Trophoblast cell (in vitro differentiated cells and primary cell): ENCODE measurements at regions not wholly inside any gene's neighbourhood (a gene's known extent, or its start where the extent isn't known, plus 50 kb on each side); places are given as distances from the start of the nearest gene placed in this dataset.

ENCODE experiments used
- DNase-seq, 2 donors: peaks; one replicate each; pipeline ENCODE4 v3.0.0-alpha.2; 2016
- H2AFZ ChIP-seq: 2 replicates; pipeline ENCODE4 v1.6.1; 2013; ENCODE audit warnings: low read length, moderate library complexity, mild to moderate bottlenecking; ENCODE audit not compliant: insufficient read depth, poor library complexity
- H2AK5ac ChIP-seq: 2 replicates; pipeline ENCODE4 v1.6.1; 2013; ENCODE audit warnings: mild to moderate bottlenecking, low read length
- H2BK120ac ChIP-seq: 2 replicates; pipeline ENCODE4 v1.6.1; 2013; ENCODE audit warnings: low read length, mild to moderate bottlenecking, moderate library complexity; ENCODE audit not compliant: insufficient read depth, poor library complexity
- H2BK12ac ChIP-seq: 2 replicates; pipeline ENCODE4 v1.6.1; 2013; ENCODE audit warnings: mild to moderate bottlenecking, low read length, moderate library complexity
- H2BK5ac ChIP-seq: 2 replicates; pipeline ENCODE4 v1.6.1; 2013; ENCODE audit warnings: low read length, low read depth, moderate library complexity, mild to moderate bottlenecking; ENCODE audit not compliant: poor library complexity
- H3K14ac ChIP-seq: 2 replicates; pipeline ENCODE4 v1.6.1; 2013; ENCODE audit warnings: mild to moderate bottlenecking, low read length
- H3K18ac ChIP-seq: 2 replicates; pipeline ENCODE4 v1.6.1; 2013; ENCODE audit warnings: mild to moderate bottlenecking, low read length
- H3K23ac ChIP-seq: 2 replicates; pipeline ENCODE4 v1.6.1; 2013; ENCODE audit warnings: low read length
- H3K27ac ChIP-seq: 2 replicates; pipeline ENCODE4 v1.5.1; 2013; ENCODE audit warnings: low read depth, mild to moderate bottlenecking, inconsistent platforms, low read length, moderate library complexity
- H3K27me3 ChIP-seq: 2 replicates; pipeline ENCODE4 v1.6.1; 2013; ENCODE audit warnings: inconsistent platforms, mild to moderate bottlenecking, low read length, moderate library complexity; ENCODE audit not compliant: insufficient read depth
- H3K36me3 ChIP-seq, 2 experiments: 1 replicate in 1 of 2; 2 replicates in 1 of 2; pipeline ENCODE4 v1.6.1; 2013; ENCODE audit warnings: low read length in 2 of 2, mild to moderate bottlenecking in 2 of 2, moderate library complexity in 1 of 2; ENCODE audit not compliant: insufficient read depth in 2 of 2, control insufficient read depth in 1 of 2
- H3K4ac ChIP-seq: 2 replicates; pipeline ENCODE4 v1.6.1; 2013; ENCODE audit warnings: low read depth, mild to moderate bottlenecking, low read length, moderate library complexity
- H3K4me1 ChIP-seq, 2 experiments: 1 replicate in 1 of 2; 2 replicates in 1 of 2; pipeline ENCODE4 v1.6.1; 2013; ENCODE audit warnings: low read length in 2 of 2, mild to moderate bottlenecking in 2 of 2, moderate library complexity in 1 of 2; ENCODE audit not compliant: insufficient read depth in 2 of 2, control insufficient read depth in 1 of 2
- H3K4me2 ChIP-seq: 2 replicates; pipeline ENCODE4 v1.6.1; 2013; ENCODE audit warnings: inconsistent platforms, mild to moderate bottlenecking, low read length, moderate library complexity
- H3K4me3 ChIP-seq: 2 replicates; pipeline ENCODE4 v1.5.1; 2013; ENCODE audit warnings: mild to moderate bottlenecking, low read depth, low read length, inconsistent platforms
- H3K79me1 ChIP-seq: one replicate; pipeline ENCODE4 v1.6.1; 2013; ENCODE audit warnings: low read length
- H3K79me2 ChIP-seq: 2 replicates; pipeline ENCODE4 v1.6.1; 2013; ENCODE audit warnings: low read length, mild to moderate bottlenecking; ENCODE audit not compliant: control insufficient read depth, insufficient read depth, poor library complexity
- H3K9ac ChIP-seq: 2 replicates; pipeline ENCODE4 v1.6.1; 2013; ENCODE audit warnings: mild to moderate bottlenecking, low read length
- H3K9me3 ChIP-seq: 2 replicates; pipeline ENCODE4 v1.6.1; 2013; ENCODE audit warnings: low read depth, mild to moderate bottlenecking, control low read depth, inconsistent platforms, low read length; ENCODE audit not compliant: insufficient read depth
- H4K12ac ChIP-seq: 2 replicates; pipeline ENCODE4 v1.6.1; 2013; ENCODE audit warnings: low read depth, mild to moderate bottlenecking, low read length, moderate library complexity
- H4K8ac ChIP-seq: 2 replicates; pipeline ENCODE4 v1.6.1; 2013; ENCODE audit warnings: low read depth, mild to moderate bottlenecking, low read length, moderate library complexity
- H4K91ac ChIP-seq: one replicate; pipeline ENCODE4 v1.6.1; 2013; ENCODE audit warnings: low read depth, mild to moderate bottlenecking, low read length, moderate library complexity
- WGBS: extraction: QIAGEN DNeasy Blood & Tissue Kit; methylation state at CpG from one replicate; pipeline ENCODE4 v1.1.7; 2013; ENCODE audit warnings: missing lambda C conversion rate; ENCODE audit not compliant: insufficient read length, insufficient coverage; ENCODE audit errors: extremely low coverage; 5-methylcytosine and 5-hydroxymethylcytosine counted together

GRCh38 chr20:52913650-52914387 lies 58.3 kb upstream of the TSHZ2 start:
- H3K27me3 ChIP-seq: no peaks in the 10 kb centered on the region
- no peak overlapping the region for H3K4me3 ChIP-seq
- WGBS: no CpG with 5 or more reads among the region's 3 CpGs
- H3K9ac ChIP-seq: no peak overlapping the region
- no peak overlapping the region for H3K23ac ChIP-seq
- no peak overlapping the region for H2BK12ac ChIP-seq
- H2AK5ac ChIP-seq: no peak overlapping the region
- DNase-seq: no peak
- H3K4ac ChIP-seq: no peak overlapping the region
- no peak overlapping the region for H3K18ac ChIP-seq
- H3K36me3 ChIP-seq: no peaks in the 10 kb centered on the region
- no peaks in the 10 kb centered on the region for H3K4me1 ChIP-seq
- no peaks in the 10 kb centered on the region for H3K79me2 ChIP-seq
- no peak overlapping the region for H3K4me2 ChIP-seq
- H2AFZ ChIP-seq: no peak overlapping the region
- H2BK120ac ChIP-seq: no peak overlapping the region
- H3K14ac ChIP-seq: no peak overlapping the region
- no peak overlapping the region for H3K27ac ChIP-seq
- H4K12ac ChIP-seq: no peak overlapping the region
- no peaks in the 10 kb centered on the region for H3K9me3 ChIP-seq
- H4K91ac ChIP-seq: no peak overlapping the region
- H2BK5ac ChIP-seq: no peak overlapping the region
- H3K79me1 ChIP-seq: no peaks in the 10 kb centered on the region
- H4K8ac ChIP-seq: no peak overlapping the region

DNA sequence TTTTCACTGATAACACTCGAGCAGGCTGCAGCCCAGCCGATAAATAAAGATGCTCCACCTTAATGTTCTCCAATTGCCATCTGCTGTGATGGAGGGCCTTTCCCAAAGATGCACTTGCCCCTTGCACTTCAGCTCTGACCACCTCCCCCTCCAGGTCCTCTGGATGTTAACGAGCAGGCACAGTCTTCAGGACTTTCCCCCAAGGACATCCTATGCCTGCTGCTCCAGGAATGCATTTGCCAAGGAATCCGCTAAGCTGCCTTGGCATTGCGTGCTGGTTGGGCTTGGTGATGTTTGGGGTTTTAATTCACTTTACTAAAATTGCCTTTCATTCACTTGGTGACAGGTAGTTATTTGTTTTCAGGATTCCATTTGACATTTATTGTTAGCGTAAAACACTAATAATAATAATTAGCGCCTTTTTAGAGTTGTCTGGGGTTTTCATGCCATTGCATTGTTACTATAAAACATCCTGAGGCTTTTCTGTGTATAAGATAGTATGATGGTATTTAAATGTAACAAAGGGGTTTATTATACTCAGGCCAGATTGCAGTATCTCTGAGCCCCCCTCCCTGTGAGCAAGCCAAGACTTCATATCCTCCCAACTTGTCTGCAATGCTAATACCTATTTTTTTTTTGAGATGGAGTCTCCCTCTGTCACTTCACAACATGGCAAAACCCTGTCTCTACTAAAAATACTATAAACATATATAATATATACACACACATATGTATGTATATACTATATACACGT lies 66.7 kb upstream of the TSHZ2 start:
- H3K36me3 ChIP-seq: no peaks in the 10 kb centered on the region

GRCh38 chr20:52904837-52905236 lies 67.3 kb upstream of the TSHZ2 start:
- DNase-seq: no peak
- no peak overlapping the region for H3K18ac ChIP-seq
- H3K79me1 ChIP-seq: no peaks in the 10 kb centered on the region

More for the DNA sequence above, 66.7 kb upstream of the TSHZ2 start:
- Histone ChIP-seq H3K4me2 (no peak overlapping the region), H2AK5ac (no peak overlapping the region), H2AFZ (no peak overlapping the region), H3K4me3 (no peak overlapping the region), H2BK5ac (no peak overlapping the region), H4K91ac (no peak overlapping the region), H3K9me3 (no peaks in the 10 kb centered on the region), H3K14ac (no peak overlapping the region), H3K27me3 (no peaks in the 10 kb centered on the region), H3K79me1 (no peaks in the 10 kb centered on the region), H3K18ac (no peak overlapping the region), H3K23ac (no peak overlapping the region), H3K9ac (no peak overlapping the region), H3K4me1 (no peaks in the 10 kb centered on the region), H2BK12ac (no peak overlapping the region), H4K8ac (no peak overlapping the region), H3K27ac (no peak overlapping the region), H3K4ac (no peak overlapping the region), H4K12ac (no peak overlapping the region), H3K79me2 (no peaks in the 10 kb centered on the region), H2BK120ac (no peak overlapping the region)
- WGBS: no CpG with 5 or more reads among the region's 8 CpGs
- DNase-seq: no peak

GRCh38 chr20:52899041-52899608 lies 73.0 kb upstream of the TSHZ2 start:
- H3K27me3 ChIP-seq: no peaks in the 10 kb centered on the region
- no CpG with 5 or more reads among the region's 5 CpGs for WGBS
- H2BK12ac ChIP-seq: no peak overlapping the region
- H2BK5ac ChIP-seq: no peak overlapping the region
- H4K8ac ChIP-seq: no peak overlapping the region
- no peaks in the 10 kb centered on the region for H3K79me1 ChIP-seq
- H3K14ac ChIP-seq: no peak overlapping the region
- H2AFZ ChIP-seq: no peak overlapping the region
- no peak overlapping the region for H3K4me2 ChIP-seq
- no peak overlapping the region for H3K18ac ChIP-seq
- no peaks in the 10 kb centered on the region for H3K9me3 ChIP-seq
- H2BK120ac ChIP-seq: no peak overlapping the region
- no peak for DNase-seq
- H3K79me2 ChIP-seq: no peaks in the 10 kb centered on the region
- no peak overlapping the region for H3K4me3 ChIP-seq
- H4K12ac ChIP-seq: no peak overlapping the region
- H3K4ac ChIP-seq: no peak overlapping the region
- H4K91ac ChIP-seq: no peak overlapping the region
- H3K23ac ChIP-seq: no peak overlapping the region
- no peak overlapping the region for H2AK5ac ChIP-seq
- H3K4me1 ChIP-seq: peaks cover 4% of the 10 kb centered on the region in 2 experiments
- no peak overlapping the region for H3K27ac ChIP-seq
- no peak overlapping the region for H3K9ac ChIP-seq
- H3K36me3 ChIP-seq: no peaks in the 10 kb centered on the region

More at GRCh38 chr20:52904837-52905236, 67.3 kb upstream of the TSHZ2 start:
- no peak overlapping the region for H4K12ac ChIP-seq
- no peak overlapping the region for H3K4me3 ChIP-seq
- H3K27ac ChIP-seq: no peak overlapping the region
- H2AK5ac ChIP-seq: no peak overlapping the region
- H3K4me2 ChIP-seq: no peak overlapping the region
- no peak overlapping the region for H4K91ac ChIP-seq
- H3K23ac ChIP-seq: no peak overlapping the region
- H2BK12ac ChIP-seq: no peak overlapping the region
- WGBS: no CpG with 5 or more reads among the region's 2 CpGs
- H3K9ac ChIP-seq: no peak overlapping the region
- no peak overlapping the region for H4K8ac ChIP-seq
- H2BK5ac ChIP-seq: no peak overlapping the region
- no peaks in the 10 kb centered on the region for H3K4me1 ChIP-seq
- H3K9me3 ChIP-seq: no peaks in the 10 kb centered on the region
- H2BK120ac ChIP-seq: no peak overlapping the region
- H3K4ac ChIP-seq: no peak overlapping the region
- no peaks in the 10 kb centered on the region for H3K27me3 ChIP-seq
- H3K36me3 ChIP-seq: no peaks in the 10 kb centered on the region
- H3K79me2 ChIP-seq: no peaks in the 10 kb centered on the region
- H2AFZ ChIP-seq: no peak overlapping the region
- H3K14ac ChIP-seq: no peak overlapping the region
